Coronary artery (tissue), 2 donors: ENCODE measurements at regions not wholly inside any gene's neighbourhood (a gene's known extent, or its start where the extent isn't known, plus 50 kb on each side); places are given as distances from the start of the nearest gene placed in this dataset.
"Not testable (repeated sequence)": the region's sequence is repeated elsewhere in the genome, so short reads cannot be mapped to it uniquely, and the experiment has no call there.

Source experiments
- DNase-seq: peaks from one replicate; pipeline ENCODE4 v3.0.0-alpha.2; 2017; ENCODE audit warnings: low spot score
- H3K27ac ChIP-seq, 2 donors: fragments of 200-600 bp; sonication (generic); one replicate each; pipeline ENCODE4 v1.5.1; 2016 to 2019
- H3K4me3 ChIP-seq: fragments of 200-600 bp; sonication (generic); 2 replicates; pipeline ENCODE4 v1.5.1; 2016; ENCODE audit warnings: mild to moderate bottlenecking, moderate library complexity
- TF ChIP-seq, protein P1 (sequence below): fragments of 200-600 bp; sonication (generic); IDR thresholded peaks from one replicate; pipeline ENCODE4 v1.5.1; 2019; ENCODE audit warnings: antibody characterized with exemption

GRCh38 chr5:96189028-96189826 is 227.6 kb upstream of the ELL2 start:
- Histone ChIP-seq H3K4me3 (no peak overlapping the region), H3K27ac (no peak overlapping the region)
- TF ChIP-seq, protein P1, sequence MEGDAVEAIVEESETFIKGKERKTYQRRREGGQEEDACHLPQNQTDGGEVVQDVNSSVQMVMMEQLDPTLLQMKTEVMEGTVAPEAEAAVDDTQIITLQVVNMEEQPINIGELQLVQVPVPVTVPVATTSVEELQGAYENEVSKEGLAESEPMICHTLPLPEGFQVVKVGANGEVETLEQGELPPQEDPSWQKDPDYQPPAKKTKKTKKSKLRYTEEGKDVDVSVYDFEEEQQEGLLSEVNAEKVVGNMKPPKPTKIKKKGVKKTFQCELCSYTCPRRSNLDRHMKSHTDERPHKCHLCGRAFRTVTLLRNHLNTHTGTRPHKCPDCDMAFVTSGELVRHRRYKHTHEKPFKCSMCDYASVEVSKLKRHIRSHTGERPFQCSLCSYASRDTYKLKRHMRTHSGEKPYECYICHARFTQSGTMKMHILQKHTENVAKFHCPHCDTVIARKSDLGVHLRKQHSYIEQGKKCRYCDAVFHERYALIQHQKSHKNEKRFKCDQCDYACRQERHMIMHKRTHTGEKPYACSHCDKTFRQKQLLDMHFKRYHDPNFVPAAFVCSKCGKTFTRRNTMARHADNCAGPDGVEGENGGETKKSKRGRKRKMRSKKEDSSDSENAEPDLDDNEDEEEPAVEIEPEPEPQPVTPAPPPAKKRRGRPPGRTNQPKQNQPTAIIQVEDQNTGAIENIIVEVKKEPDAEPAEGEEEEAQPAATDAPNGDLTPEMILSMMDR = no peak
- no peak for DNase-seq

GRCh38 chr5:96187309-96188027 is 225.8 kb upstream of the ELL2 start:
- DNase-seq = no peak
- H3K27ac ChIP-seq = no peak overlapping the region
- TF ChIP-seq, protein P1 = no peak
- H3K4me3 ChIP-seq = no peak overlapping the region

GRCh38 chr5:96184510-96184909 is 222.9 kb upstream of the ELL2 start:
- DNase-seq, H3K27ac ChIP-seq, H3K4me3 ChIP-seq: not testable (repeated sequence)

DNA sequence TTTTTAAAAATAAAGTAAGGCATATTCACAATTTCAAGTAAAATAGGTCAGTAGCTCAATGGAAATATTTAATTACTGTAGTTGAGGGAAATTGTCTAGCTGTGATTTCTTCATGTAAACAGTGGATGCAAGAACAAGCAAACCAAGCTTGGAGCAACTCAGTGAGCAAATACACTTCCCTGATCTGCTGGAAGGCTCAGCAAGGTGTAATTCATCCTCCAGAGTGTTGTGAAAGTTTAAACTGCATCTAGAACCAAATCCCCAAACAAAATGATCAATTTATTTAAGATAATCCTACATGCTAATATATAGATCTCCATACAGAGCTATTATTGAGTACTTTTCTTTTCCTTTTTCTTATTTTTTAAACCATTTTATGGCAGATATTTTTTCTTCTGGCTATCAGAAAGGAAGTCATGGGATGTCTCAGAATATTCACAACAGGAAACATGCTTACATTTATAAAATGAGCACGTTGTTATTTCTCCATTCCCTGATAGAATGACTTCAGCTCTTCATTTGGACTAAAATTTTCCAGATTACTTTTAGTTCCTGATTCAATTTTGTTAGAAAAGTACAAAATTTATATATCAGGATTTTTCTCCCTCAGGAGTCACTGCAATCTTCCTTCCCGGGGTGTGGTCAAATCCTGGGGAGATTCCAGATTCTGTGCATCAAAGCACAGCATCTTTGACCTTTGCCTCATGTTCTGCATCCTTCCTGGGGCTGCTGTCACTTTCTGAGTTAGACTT is 219.2 kb upstream of the ELL2 start:
- no peak overlapping the region for H3K27ac ChIP-seq
- DNase-seq = no peak
- TF ChIP-seq, protein P1 = no peak
- H3K4me3 ChIP-seq = no peak overlapping the region

DNA sequence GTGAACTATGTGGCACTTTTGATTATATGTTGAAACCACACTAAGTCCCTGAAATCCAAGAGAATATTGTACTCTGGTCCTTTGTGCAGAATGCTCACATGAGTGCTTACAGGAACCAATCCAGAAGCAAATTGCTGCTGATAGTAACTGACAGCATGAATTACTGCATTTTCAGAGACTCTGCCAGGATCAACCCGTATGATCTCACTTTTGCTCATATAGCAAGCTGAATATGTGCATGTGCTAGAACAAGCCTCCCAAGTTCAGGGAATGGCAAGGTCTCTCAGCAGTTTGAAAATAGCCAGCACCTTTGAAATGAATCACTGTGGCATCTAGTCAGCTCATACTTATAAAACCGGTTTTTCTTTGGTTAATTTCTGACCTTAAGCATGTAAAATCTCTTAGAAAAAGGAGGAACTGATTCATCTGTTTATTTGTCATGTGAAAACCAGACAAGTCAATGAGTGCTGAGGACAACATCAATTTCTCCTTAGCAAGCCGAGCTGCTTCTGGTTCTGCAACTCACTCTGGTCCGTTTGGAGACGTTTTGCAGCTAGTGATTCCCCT is 215.7 kb upstream of the ELL2 start:
- Histone ChIP-seq H3K4me3 (no peak overlapping the region), H3K27ac (no peak overlapping the region)

DNA sequence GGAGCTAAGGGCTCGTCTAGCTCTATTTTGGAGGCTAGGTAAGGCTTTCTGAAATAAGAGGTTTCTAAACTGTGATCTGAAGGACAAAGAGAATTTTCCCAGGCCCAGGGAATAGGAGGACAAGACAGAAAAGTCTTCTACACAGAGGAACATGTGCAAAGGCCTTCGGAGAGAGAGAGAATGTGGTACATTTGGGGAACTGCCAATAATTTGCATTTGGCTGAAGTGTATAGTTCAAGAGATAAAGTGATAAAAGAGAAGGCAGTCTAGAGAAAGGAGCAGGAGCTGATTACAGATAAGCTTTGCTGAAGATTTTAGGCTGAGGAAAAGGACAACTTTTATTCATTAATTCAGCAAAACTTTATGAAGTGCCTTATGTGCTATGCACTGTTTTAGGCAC is 214.4 kb upstream of the ELL2 start:
- TF ChIP-seq, protein P1 = no peak
- Histone ChIP-seq H3K27ac (no peak overlapping the region), H3K4me3 (no peak overlapping the region)
- no peak for DNase-seq

More for the DNA sequence above, 215.7 kb upstream of the ELL2 start:
- TF ChIP-seq, protein P1 = no peak
- no peak for DNase-seq

DNA sequence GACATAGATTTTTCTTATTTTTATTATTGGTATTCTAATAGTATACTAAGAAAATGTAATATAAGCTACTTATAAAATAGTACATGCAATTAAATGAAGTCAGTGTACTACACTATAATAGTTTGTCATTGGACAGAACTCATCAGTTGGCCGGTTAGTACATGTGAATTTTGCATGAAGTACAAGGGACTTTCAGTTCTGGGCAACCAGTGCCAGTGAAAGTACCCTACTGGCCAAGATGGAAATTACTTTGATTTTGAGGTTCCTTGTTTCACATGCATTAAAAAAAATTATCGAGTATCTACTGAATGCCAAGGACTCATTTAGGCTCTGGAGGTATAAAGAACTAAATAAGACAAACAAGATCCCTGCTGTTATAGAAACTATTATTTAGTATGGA is 213.4 kb upstream of the ELL2 start:
- Histone ChIP-seq H3K27ac (no peak overlapping the region), H3K4me3 (no peak overlapping the region)
- TF ChIP-seq, protein P1 = no peak
- DNase-seq = no peak
